ENCODE measurements at regions not wholly inside any gene's neighbourhood (a gene's known extent, or its start where the extent isn't known, plus 50 kb on each side); places are given as distances from the start of the nearest gene placed in this dataset.

DNA sequence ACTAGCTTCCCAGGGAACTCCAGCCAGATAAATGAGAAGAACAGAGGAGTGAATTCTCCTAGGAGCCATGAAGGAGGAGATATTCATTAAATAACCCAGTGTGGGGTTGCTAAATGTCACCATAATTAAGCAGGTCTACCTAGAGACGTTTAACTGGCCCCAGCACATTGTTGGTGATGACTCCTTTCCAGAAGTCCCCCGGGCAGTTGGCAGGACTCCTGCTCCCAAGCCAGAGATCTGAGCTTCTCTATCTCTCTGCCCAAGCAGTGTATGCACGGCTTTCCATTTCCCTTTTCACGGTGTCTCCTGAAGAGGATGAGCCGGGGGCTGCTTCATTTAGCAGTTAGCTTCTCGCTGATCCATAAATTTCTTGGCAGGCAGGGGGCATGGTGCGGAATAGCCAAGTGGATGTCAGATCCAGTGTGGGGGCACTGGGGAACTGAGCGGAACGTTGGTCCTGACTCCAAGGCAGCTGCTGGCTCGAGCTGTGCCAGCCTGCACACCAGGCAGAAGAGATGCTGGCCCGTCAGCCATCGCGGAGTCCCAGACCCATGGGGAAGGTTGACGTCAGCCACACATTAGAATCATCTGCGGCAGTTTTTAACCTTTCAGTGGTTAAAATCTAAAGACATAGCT is 142.0 kb upstream of the NPY start:
- Histone ChIP-seq H2AFZ (ENCODE audit: low read length) (no peak overlapping the region), H3K18ac (ENCODE audit: low read length) (no peak overlapping the region), H2BK12ac (ENCODE audit: low read length) (no peak overlapping the region), H3K9ac (ENCODE audit: low read depth, low read length, poor library complexity) (no peak overlapping the region), H2BK5ac (ENCODE audit: low read length) (no peak overlapping the region), H3K4me2 (ENCODE audit: insufficient read depth, low read length, poor library complexity, severe bottlenecking) (no peak overlapping the region), H3K9me3 (replicated peaks in 1 of 2; ENCODE audit: control insufficient read depth in 2 of 2, insufficient read depth in 1 of 2, low read depth in 1 of 2, low read length in 2 of 2) (no peaks in the 10 kb centered on the region), H3K14ac (ENCODE audit: low read length) (no peak overlapping the region), H3K27me3 (ENCODE audit: control insufficient read depth in 3 of 3, insufficient read depth in 3 of 3, low read depth in 1 of 3, low read length in 3 of 3) (no peaks in the 10 kb centered on the region), H3K4me3 (ENCODE audit: low read length in 2 of 2) (no peak overlapping the region), H2BK120ac (ENCODE audit: low read depth, low read length) (no peak overlapping the region), H3K4me1 (ENCODE audit: control insufficient read depth in 2 of 2, insufficient read depth in 1 of 2, low read depth in 1 of 2, low read length in 2 of 2) (peaks cover 0 to 2% of the 10 kb centered on the region in 2 donors), H3K79me1 (ENCODE audit: low read depth, low read length) (no peaks in the 10 kb centered on the region), H4K91ac (ENCODE audit: low read depth, low read length, poor library complexity) (no peak overlapping the region), H3K23ac (ENCODE audit: low read depth, low read length, poor library complexity) (no peak overlapping the region), H2BK15ac (ENCODE audit: low read length) (no peak overlapping the region), H4K8ac (ENCODE audit: low read depth, low read length) (no peak overlapping the region), H3K36me3 (replicated peaks in 1 of 2; ENCODE audit: control insufficient read depth in 2 of 2, insufficient read depth in 2 of 2, low read length in 2 of 2) (no peaks in the 10 kb centered on the region), H2AK5ac (ENCODE audit: low read depth, low read length) (no peak overlapping the region), H3K27ac (replicated peaks; ENCODE audit: low read length) (no peak overlapping the region), H3K4ac (ENCODE audit: low read length) (no peak overlapping the region)
- DNase-seq (ENCODE audit: low spot score) = no peak
- WGBS, 2 donors (ENCODE audit: extremely low coverage in 2 of 2, insufficient read length in 2 of 2, insufficient replicate concordance in 1 of 2) = no CpG with 5 or more reads among the region's 15 CpGs

DNA sequence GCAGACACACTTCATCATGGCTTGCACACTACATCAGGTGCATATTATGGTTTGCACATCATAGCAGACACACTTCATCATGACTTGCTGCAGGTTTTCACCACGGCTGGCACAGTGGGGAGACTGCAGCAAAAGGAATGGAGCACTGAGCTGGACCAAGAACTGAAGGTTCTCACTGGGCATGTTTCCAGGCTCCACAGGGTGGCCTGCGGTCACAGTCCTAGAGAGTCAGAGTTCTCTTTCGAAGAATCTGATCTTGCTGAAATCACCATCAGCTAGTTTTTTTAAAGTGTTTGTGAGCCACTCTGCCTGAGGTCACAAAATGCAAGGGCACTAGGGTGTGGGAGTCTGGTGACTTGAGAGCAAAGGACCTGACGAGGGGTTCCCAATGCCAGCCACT is 140.4 kb upstream of the NPY start:
- no peak overlapping the region for H3K9ac ChIP-seq (ENCODE audit: low read depth, low read length, poor library complexity)
- no CpG with 5 or more reads among the region's 4 CpGs for WGBS, 2 donors (ENCODE audit: extremely low coverage in 2 of 2, insufficient read length in 2 of 2, insufficient replicate concordance in 1 of 2)
- no peak for DNase-seq (ENCODE audit: low spot score)

DNA sequence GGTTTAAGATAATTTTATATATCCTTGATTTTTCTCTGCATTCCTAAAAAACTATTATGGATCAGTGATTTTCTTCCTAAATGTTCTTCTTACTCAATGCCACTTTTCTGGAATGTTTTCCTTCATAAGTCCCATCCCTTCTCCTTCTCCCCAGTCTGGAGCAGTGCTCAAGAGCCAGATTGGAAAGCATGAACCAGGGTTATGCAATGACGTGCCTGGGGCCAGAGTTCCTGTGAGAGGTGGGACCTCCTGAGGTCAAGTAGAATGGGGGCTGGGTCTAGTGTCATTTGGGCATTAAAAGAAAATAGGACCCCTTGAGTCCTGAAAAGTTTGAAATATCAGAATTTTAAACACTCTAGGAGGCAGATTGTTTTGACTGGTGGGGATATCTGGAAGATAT is 132.0 kb upstream of the NPY start:
- Histone ChIP-seq H3K4me3 (ENCODE audit: low read length in 2 of 2) (no peak overlapping the region), H2AK5ac (ENCODE audit: low read depth, low read length) (no peak overlapping the region), H3K79me1 (ENCODE audit: low read depth, low read length) (no peaks in the 10 kb centered on the region)

More for the DNA sequence above, 140.4 kb upstream of the NPY start:
- Histone ChIP-seq H3K14ac (ENCODE audit: low read length) (no peak overlapping the region), H2AK5ac (ENCODE audit: low read depth, low read length) (no peak overlapping the region), H4K91ac (ENCODE audit: low read depth, low read length, poor library complexity) (no peak overlapping the region), H2AFZ (ENCODE audit: low read length) (no peak overlapping the region), H2BK12ac (ENCODE audit: low read length) (no peak overlapping the region), H3K23ac (ENCODE audit: low read depth, low read length, poor library complexity) (no peak overlapping the region), H3K79me1 (ENCODE audit: low read depth, low read length) (no peaks in the 10 kb centered on the region), H3K27me3 (ENCODE audit: control insufficient read depth in 3 of 3, insufficient read depth in 3 of 3, low read depth in 1 of 3, low read length in 3 of 3) (no peaks in the 10 kb centered on the region), H3K4me2 (ENCODE audit: insufficient read depth, low read length, poor library complexity, severe bottlenecking) (no peak overlapping the region), H2BK5ac (ENCODE audit: low read length) (no peak overlapping the region), H2BK120ac (ENCODE audit: low read depth, low read length) (no peak overlapping the region), H3K4ac (ENCODE audit: low read length) (no peak overlapping the region), H3K27ac (replicated peaks; ENCODE audit: low read length) (no peak overlapping the region), H2BK15ac (ENCODE audit: low read length) (no peak overlapping the region), H3K4me1 (ENCODE audit: control insufficient read depth in 2 of 2, insufficient read depth in 1 of 2, low read depth in 1 of 2, low read length in 2 of 2) (no peaks in the 10 kb centered on the region), H4K8ac (ENCODE audit: low read depth, low read length) (no peak overlapping the region), H3K4me3 (ENCODE audit: low read length in 2 of 2) (no peak overlapping the region), H3K36me3 (replicated peaks in 1 of 2; ENCODE audit: control insufficient read depth in 2 of 2, insufficient read depth in 2 of 2, low read length in 2 of 2) (no peaks in the 10 kb centered on the region), H3K9me3 (replicated peaks in 1 of 2; ENCODE audit: control insufficient read depth in 2 of 2, insufficient read depth in 1 of 2, low read depth in 1 of 2, low read length in 2 of 2) (no peaks in the 10 kb centered on the region), H3K18ac (ENCODE audit: low read length) (no peak overlapping the region)

DNA sequence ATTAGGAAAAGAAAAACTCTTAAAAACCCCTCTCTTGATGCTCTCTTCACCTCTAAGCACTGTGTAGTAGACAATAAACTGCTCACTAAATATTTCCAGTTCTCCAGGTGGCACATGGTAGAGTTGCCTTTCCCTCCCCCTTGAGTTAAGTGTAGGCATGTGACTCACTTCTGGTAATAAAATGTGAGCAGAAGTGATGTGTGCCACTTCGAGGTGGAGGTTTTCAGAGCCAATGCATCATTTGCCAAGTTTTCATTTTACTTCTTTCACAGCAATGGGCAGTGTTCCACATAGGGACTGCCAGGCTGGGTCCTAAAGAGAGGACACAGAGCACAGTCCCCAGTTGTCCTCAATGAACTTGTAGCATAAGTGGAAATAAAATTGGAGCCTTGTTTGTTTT is 131.6 kb upstream of the NPY start:
- no peak overlapping the region for H2AK5ac ChIP-seq (ENCODE audit: low read depth, low read length)
- no peak overlapping the region for H4K91ac ChIP-seq (ENCODE audit: low read depth, low read length, poor library complexity)
- H2BK5ac ChIP-seq (ENCODE audit: low read length) = no peak overlapping the region
- H3K4me1 ChIP-seq (ENCODE audit: control insufficient read depth in 2 of 2, insufficient read depth in 1 of 2, low read depth in 1 of 2, low read length in 2 of 2) = no peaks in the 10 kb centered on the region
- no peak overlapping the region for H3K9ac ChIP-seq (ENCODE audit: low read depth, low read length, poor library complexity)
- no peak overlapping the region for H3K4me3 ChIP-seq (ENCODE audit: low read length in 2 of 2)
- H3K27me3 ChIP-seq (ENCODE audit: control insufficient read depth in 3 of 3, insufficient read depth in 3 of 3, low read depth in 1 of 3, low read length in 3 of 3) = no peaks in the 10 kb centered on the region
- H2BK12ac ChIP-seq (ENCODE audit: low read length) = no peak overlapping the region
- no peak overlapping the region for H3K18ac ChIP-seq (ENCODE audit: low read length)
- no peak overlapping the region for H3K27ac ChIP-seq (replicated peaks; ENCODE audit: low read length)
- H4K8ac ChIP-seq (ENCODE audit: low read depth, low read length) = no peak overlapping the region
- H3K14ac ChIP-seq (ENCODE audit: low read length) = no peak overlapping the region
- H3K4ac ChIP-seq (ENCODE audit: low read length) = no peak overlapping the region
- H3K36me3 ChIP-seq (replicated peaks in 1 of 2; ENCODE audit: control insufficient read depth in 2 of 2, insufficient read depth in 2 of 2, low read length in 2 of 2) = no peaks in the 10 kb centered on the region
- H3K4me2 ChIP-seq (ENCODE audit: insufficient read depth, low read length, poor library complexity, severe bottlenecking) = no peak overlapping the region
- H3K79me1 ChIP-seq (ENCODE audit: low read depth, low read length) = no peaks in the 10 kb centered on the region
- WGBS, 2 donors (ENCODE audit: extremely low coverage in 2 of 2, insufficient read length in 2 of 2, insufficient replicate concordance in 1 of 2) = no CpG with 5 or more reads among the region's 1 CpG
- no peak overlapping the region for H3K23ac ChIP-seq (ENCODE audit: low read depth, low read length, poor library complexity)
- no peak overlapping the region for H2BK120ac ChIP-seq (ENCODE audit: low read depth, low read length)
- no peak overlapping the region for H2BK15ac ChIP-seq (ENCODE audit: low read length)
- H3K9me3 ChIP-seq (replicated peaks in 1 of 2; ENCODE audit: control insufficient read depth in 2 of 2, insufficient read depth in 1 of 2, low read depth in 1 of 2, low read length in 2 of 2) = peaks cover 0 to 2% of the 10 kb centered on the region in 2 donors
- no peak overlapping the region for H2AFZ ChIP-seq (ENCODE audit: low read length)
- DNase-seq (ENCODE audit: low spot score) = no peak

More for the DNA sequence above, 132.0 kb upstream of the NPY start:
- DNase-seq (ENCODE audit: low spot score) = no peak
- Histone ChIP-seq H2BK5ac (ENCODE audit: low read length) (no peak overlapping the region), H2BK15ac (ENCODE audit: low read length) (no peak overlapping the region), H2BK120ac (ENCODE audit: low read depth, low read length) (no peak overlapping the region), H3K9ac (ENCODE audit: low read depth, low read length, poor library complexity) (no peak overlapping the region), H4K91ac (ENCODE audit: low read depth, low read length, poor library complexity) (no peak overlapping the region), H3K27ac (replicated peaks; ENCODE audit: low read length) (no peak overlapping the region), H3K4me1 (ENCODE audit: control insufficient read depth in 2 of 2, insufficient read depth in 1 of 2, low read depth in 1 of 2, low read length in 2 of 2) (no peaks in the 10 kb centered on the region), H3K36me3 (replicated peaks in 1 of 2; ENCODE audit: control insufficient read depth in 2 of 2, insufficient read depth in 2 of 2, low read length in 2 of 2) (no peaks in the 10 kb centered on the region), H3K4ac (ENCODE audit: low read length) (no peak overlapping the region), H2BK12ac (ENCODE audit: low read length) (no peak overlapping the region), H3K9me3 (replicated peaks in 1 of 2; ENCODE audit: control insufficient read depth in 2 of 2, insufficient read depth in 1 of 2, low read depth in 1 of 2, low read length in 2 of 2) (peaks cover 0 to 2% of the 10 kb centered on the region in 2 donors), H4K8ac (ENCODE audit: low read depth, low read length) (no peak overlapping the region), H3K14ac (ENCODE audit: low read length) (no peak overlapping the region), H3K18ac (ENCODE audit: low read length) (no peak overlapping the region), H3K4me2 (ENCODE audit: insufficient read depth, low read length, poor library complexity, severe bottlenecking) (no peak overlapping the region), H3K27me3 (ENCODE audit: control insufficient read depth in 3 of 3, insufficient read depth in 3 of 3, low read depth in 1 of 3, low read length in 3 of 3) (no peaks in the 10 kb centered on the region), H2AFZ (ENCODE audit: low read length) (no peak overlapping the region), H3K23ac (ENCODE audit: low read depth, low read length, poor library complexity) (no peak overlapping the region)
- WGBS, 2 donors (ENCODE audit: extremely low coverage in 2 of 2, insufficient read length in 2 of 2, insufficient replicate concordance in 1 of 2) = no CpG with 5 or more reads among the region's 1 CpG
